Activated B cell treated with CpG ODN at 0.5 μM for 24 hours (primary cell): ENCODE measurements at regions not wholly inside any gene's neighbourhood (a gene's known extent, or its start where the extent isn't known, plus 50 kb on each side); places are given as distances from the start of the nearest gene placed in this dataset.

Source experiments
- ATAC-seq: fragments of 200-7000 bp; cut with Tn5 transposase; one replicate; pipeline ENCODE4 v1.10.0; 2021; ENCODE audit warnings: low read depth, mild to moderate bottlenecking, moderate library complexity
- CTCF ChIA-PET: fragments of 350-600 bp; sonication (Branson Sonifier 250); formaldehyde crosslinking; loops from one replicate; lab custom pipeline; 2021; ENCODE audit warnings: antibody characterized with exemption; lab: Charles Lee
- POLR2A ChIA-PET: fragments of 350-600 bp; sonication (Branson Sonifier 250); formaldehyde crosslinking; loops from one replicate; lab custom pipeline; 2021; ENCODE audit warnings: antibody characterized with exemption; lab: Charles Lee
- DNase-seq: peaks from one replicate; pipeline ENCODE4 v3.0.0; 2022
- H3K27ac Mint-ChIP-seq: one replicate; pipeline ENCODE4 v1.8.0; 2020; ENCODE audit warnings: mixed read lengths
- H3K27me3 Mint-ChIP-seq: one replicate; pipeline ENCODE4 v1.8.0; 2021; ENCODE audit warnings: mixed read lengths
- H3K36me3 Mint-ChIP-seq: one replicate; pipeline ENCODE4 v1.8.0; 2021; ENCODE audit warnings: low read depth, mixed read lengths
- H3K4me1 Mint-ChIP-seq: one replicate; pipeline ENCODE4 v1.8.0; 2021; ENCODE audit warnings: mixed read lengths
- H3K4me3 Mint-ChIP-seq: one replicate; pipeline ENCODE4 v1.8.0; 2020; ENCODE audit warnings: mild to moderate bottlenecking, mixed read lengths
- H3K9me3 Mint-ChIP-seq: one replicate; pipeline ENCODE4 v1.8.0; 2020; ENCODE audit warnings: mixed read lengths
- CTCF ChIP-seq: fragments of 200-600 bp; IDR thresholded peaks from one replicate; pipeline ENCODE4 v1.8.0; 2022; ENCODE audit warnings: antibody characterized with exemption, mild to moderate bottlenecking
- intact Hi-C: fragments of 100-400 bp; cut with micrococcal nuclease; formaldehyde crosslinking; loops from one replicate; pipeline ENCODE4 v1.15.1; 2024

DNA sequence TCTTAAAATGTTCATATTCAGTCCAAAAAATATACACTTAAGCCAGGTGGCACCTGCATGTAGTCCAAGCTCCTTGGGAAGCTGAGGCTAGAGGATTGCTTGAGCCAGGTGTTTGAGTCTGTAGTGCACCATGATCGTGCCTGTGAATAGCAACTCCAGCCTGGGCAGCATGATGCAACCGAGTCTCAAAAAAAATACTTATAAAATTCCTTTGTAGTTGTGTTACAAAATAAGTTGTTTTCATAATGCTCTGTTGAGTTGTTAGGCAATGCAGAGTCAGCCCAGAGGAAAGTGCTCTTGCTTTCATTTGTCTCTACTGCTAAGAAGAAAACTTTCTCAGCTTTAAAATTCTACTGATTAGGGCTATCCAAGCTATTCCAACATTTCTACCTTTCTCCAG, 442.8 kb upstream of the ARRDC4 start:
- intact Hi-C loops, result no loop called here
- Mint-ChIP-seq H3K27me3 (no peaks in the 10 kb centered on the region), H3K9me3 (peaks cover 2% of the 10 kb centered on the region), H3K36me3 (no peaks in the 10 kb centered on the region), H3K4me1 (no peaks in the 10 kb centered on the region), H3K4me3 (no peak overlapping the region), H3K27ac (no peak overlapping the region)
- ChIA-PET POLR2A (no interaction called here), CTCF (no interaction called here)
- DNase-seq (no peak), ATAC-seq (no peak)
- no peak for TF ChIP-seq CTCF

DNA sequence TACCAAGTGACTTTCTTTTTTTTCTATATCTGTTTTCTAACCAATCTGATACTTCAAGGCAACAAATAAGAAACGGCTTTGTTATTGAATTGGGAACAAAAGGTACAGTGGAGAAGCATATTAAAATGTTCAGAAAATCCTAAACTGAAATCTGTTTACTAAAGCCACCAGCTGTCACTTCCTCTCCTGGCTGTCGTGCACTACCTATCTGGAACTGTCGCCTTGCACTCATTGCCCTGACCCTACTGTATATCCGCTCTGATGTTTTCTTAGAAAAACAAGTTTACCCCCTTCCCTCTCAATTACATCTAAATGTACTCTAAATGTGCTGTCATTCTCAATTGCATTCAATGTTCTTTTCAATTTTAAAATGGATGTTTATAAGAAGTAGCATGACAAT, 439.8 kb upstream of the ARRDC4 start:
- ChIA-PET POLR2A (no interaction called here), CTCF (no interaction called here)
- no peak for ATAC-seq
- peaks cover 4% of the 10 kb centered on the region for H3K9me3 Mint-ChIP-seq
- H3K4me1 Mint-ChIP-seq, result no peaks in the 10 kb centered on the region
- no peak for DNase-seq
- no peaks in the 10 kb centered on the region for H3K27me3 Mint-ChIP-seq
- intact Hi-C loops, result no loop called here
- H3K4me3 Mint-ChIP-seq, result no peak overlapping the region
- TF ChIP-seq CTCF, result no peak
- no peaks in the 10 kb centered on the region for H3K36me3 Mint-ChIP-seq
- no peak overlapping the region for H3K27ac Mint-ChIP-seq

- CTCF ChIA-PET, result no interaction called here
- no peaks in the 10 kb centered on the region for H3K36me3 Mint-ChIP-seq
- POLR2A ChIA-PET, result no interaction called here
- no peak overlapping the region for H3K27ac Mint-ChIP-seq
- no peaks in the 10 kb centered on the region for H3K27me3 Mint-ChIP-seq
- DNase-seq (no peak), ATAC-seq (no peak)
- no peaks in the 10 kb centered on the region for H3K4me1 Mint-ChIP-seq
- no peak for TF ChIP-seq CTCF
- no peak overlapping the region for H3K4me3 Mint-ChIP-seq
- H3K9me3 Mint-ChIP-seq, result peaks cover 4% of the 10 kb centered on the region
- intact Hi-C loops, result no loop called here
These were observed 438.9 kb upstream of the ARRDC4 start for GRCh38 chr15:97521381-97522285.

- peaks cover 5% of the 10 kb centered on the region for H3K9me3 Mint-ChIP-seq
- ATAC-seq (no peak), DNase-seq (no peak)
- H3K36me3 Mint-ChIP-seq, result no peaks in the 10 kb centered on the region
- ChIA-PET CTCF (no interaction called here), POLR2A (no interaction called here)
- H3K27ac Mint-ChIP-seq, result no peak overlapping the region
- intact Hi-C loops, result no loop called here
- TF ChIP-seq CTCF, result no peak
- no peaks in the 10 kb centered on the region for H3K27me3 Mint-ChIP-seq
- no peak overlapping the region for H3K4me3 Mint-ChIP-seq
- H3K4me1 Mint-ChIP-seq, result no peaks in the 10 kb centered on the region
These were observed 438.2 kb upstream of the ARRDC4 start for GRCh38 chr15:97522347-97522746.

DNA sequence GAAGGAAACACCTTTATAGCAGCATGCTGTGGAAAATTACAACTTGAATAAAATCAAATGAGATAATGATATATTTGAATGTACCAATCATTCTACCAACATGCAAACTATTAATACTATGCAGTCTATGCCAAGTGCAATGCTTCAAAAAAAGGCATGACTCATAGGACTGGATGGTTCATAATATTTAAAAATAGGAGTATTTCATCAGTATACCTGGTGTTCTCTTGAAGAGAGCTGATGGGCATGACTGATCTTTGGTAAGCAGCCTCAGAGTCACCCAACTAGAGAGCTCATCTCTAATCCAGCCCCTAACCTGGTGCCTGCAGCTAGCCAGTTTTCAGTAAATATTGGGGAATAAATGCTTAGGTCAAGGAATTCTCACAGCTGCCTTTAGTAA, 434.7 kb upstream of the ARRDC4 start:
- TF ChIP-seq CTCF, result no peak
- DNase-seq (no peak), ATAC-seq (no peak)
- H3K27ac Mint-ChIP-seq, result no peak overlapping the region
- H3K36me3 Mint-ChIP-seq, result no peaks in the 10 kb centered on the region
- CTCF ChIA-PET, result no interaction called here
- intact Hi-C loops, result no loop called here
- H3K4me3 Mint-ChIP-seq, result no peak overlapping the region
- no peaks in the 10 kb centered on the region for H3K27me3 Mint-ChIP-seq
- H3K9me3 Mint-ChIP-seq, result peaks cover 10% of the 10 kb centered on the region
- POLR2A ChIA-PET, result no interaction called here
- H3K4me1 Mint-ChIP-seq, result no peaks in the 10 kb centered on the region
